ENCODE measurements at regions not wholly inside any gene's neighbourhood (a gene's known extent, or its start where the extent isn't known, plus 50 kb on each side); places are given as distances from the start of the nearest gene placed in this dataset.
A peak's percentile ranks its signal among the peaks of the same experiment; 100 is the strongest.
"Not testable (repeated sequence)": the region's sequence is repeated elsewhere in the genome, so short reads cannot be mapped to it uniquely, and the experiment has no call there.

- DNase-seq = no peak
Measured at GRCh38 chr7:110420788-110421187, 670.1 kb upstream of the LRRN3 start.

GRCh38 chr7:110421490-110422241 lies 669.3 kb upstream of the LRRN3 start:
- DNase-seq = no peak

- DNase-seq = no peak
Measured at GRCh38 chr7:110432061-110432553, 658.8 kb upstream of the LRRN3 start.

DNA sequence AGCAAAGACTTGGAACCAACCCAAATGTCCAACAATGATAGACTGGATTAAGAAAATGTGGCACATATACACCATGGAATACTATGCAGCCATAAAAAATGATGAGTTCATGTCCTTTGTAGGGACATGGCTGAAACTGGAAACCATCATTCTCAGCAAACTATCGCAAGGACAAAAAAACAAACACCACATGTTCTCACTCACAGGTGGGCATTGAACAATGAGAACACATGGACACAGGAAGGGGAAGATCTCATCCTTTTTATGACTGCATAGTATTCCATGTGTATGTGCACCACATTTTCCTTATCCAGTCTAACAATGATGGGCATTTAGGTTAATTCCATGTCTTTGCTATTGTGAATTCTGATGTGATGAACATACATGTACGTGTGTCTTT lies 652.0 kb upstream of the LRRN3 start:
- DNase-seq = not testable (repeated sequence)

DNA sequence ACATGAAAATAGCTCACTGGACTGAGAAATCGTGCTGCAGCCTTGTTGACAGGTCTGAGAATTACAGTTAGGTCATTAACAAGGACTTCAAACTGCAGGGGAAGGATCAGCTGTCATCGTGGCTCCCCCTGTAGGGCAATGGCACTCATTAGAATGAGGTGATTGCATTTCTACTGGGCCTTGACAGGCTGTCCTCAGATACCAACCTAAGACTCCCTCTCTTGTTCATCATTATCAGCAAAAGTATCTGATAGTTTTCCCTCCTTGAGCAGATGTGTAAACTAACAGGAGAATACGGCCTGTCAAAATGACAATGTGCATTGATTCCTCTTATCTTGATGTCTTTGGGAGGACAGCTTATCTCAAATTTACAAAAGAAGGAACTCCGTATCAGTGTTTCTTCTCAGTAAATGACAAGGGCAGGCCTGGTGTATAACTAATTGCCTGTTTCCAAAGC lies 648.5 kb upstream of the LRRN3 start:
- peak; percentile 12 for DNase-seq

DNA sequence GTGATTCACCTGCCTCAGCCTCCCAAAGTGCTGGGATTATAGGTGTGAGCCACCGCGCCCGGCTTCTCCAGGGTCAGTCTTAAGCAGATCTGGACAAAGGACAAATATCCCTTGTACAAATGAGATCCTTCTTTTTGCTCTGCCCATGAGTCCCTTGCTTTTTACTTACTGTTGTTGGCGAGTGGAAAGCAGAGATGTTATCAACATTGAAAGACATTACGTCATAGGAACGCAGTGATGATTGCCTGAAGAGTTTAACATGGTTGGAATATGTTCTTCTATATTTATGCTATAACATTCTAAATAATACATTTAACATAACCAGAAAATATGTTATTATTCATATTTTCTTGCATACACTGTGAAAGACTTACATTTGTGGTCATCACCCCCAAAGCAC lies 644.3 kb upstream of the LRRN3 start:
- DNase-seq = no peak

GRCh38 chr7:110448918-110449317 lies 642.0 kb upstream of the LRRN3 start:
- no peak for DNase-seq

GRCh38 chr7:110454713-110455112 lies 636.2 kb upstream of the LRRN3 start:
- no peak for DNase-seq

DNA sequence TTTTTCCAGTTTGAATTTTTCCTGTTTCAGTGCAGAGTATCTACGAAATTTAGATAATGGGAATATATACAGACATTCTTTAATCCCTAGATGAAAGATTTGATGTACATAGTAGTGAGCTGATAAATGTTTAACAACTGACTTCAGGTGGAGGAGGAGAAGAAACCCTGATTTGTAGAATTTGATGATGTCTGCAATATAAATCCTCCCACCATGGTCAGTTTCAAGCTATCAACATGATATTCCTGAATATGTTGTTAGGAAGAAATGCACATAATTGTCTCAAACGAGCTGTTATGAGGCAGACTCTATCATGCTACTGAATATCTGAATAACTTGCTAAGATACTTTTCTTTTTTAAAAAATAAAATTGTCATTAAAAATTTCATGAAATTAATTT lies 629.3 kb upstream of the LRRN3 start:
- no peak for DNase-seq

GRCh38 chr7:110470420-110470819 lies 620.5 kb upstream of the LRRN3 start:
- no peak for DNase-seq

GRCh38 chr7:110472419-110472818 lies 618.5 kb upstream of the LRRN3 start:
- DNase-seq = not testable (repeated sequence)

GRCh38 chr7:110480964-110481363 lies 610.0 kb upstream of the LRRN3 start:
- DNase-seq = no peak

- DNase-seq = no peak
Measured at GRCh38 chr7:110483553-110483952, 607.4 kb upstream of the LRRN3 start.

GRCh38 chr7:110484356-110484755 lies 606.6 kb upstream of the LRRN3 start:
- no peak for DNase-seq

DNA sequence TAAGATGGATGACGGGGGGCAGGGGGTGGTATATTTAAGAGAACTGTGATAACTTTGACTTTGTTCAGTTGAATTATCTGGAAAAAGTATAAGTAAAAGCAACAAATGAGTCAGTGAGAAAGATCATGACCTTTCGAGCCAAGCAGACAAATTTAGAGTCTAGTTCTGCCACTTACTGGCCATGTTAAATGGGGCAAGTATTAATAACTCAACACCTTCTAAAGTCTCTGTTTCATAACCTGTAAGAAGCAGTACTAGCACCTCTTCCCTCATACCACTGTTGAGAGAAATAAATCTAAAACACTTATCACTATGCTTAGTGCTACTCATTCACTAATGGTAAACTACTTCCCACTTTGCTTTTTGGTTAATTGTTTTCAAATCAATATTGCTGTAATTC lies 604.4 kb upstream of the LRRN3 start:
- no peak for DNase-seq

- no peak for DNase-seq
Measured at GRCh38 chr7:110502888-110503465, 588.0 kb upstream of the LRRN3 start.

DNA sequence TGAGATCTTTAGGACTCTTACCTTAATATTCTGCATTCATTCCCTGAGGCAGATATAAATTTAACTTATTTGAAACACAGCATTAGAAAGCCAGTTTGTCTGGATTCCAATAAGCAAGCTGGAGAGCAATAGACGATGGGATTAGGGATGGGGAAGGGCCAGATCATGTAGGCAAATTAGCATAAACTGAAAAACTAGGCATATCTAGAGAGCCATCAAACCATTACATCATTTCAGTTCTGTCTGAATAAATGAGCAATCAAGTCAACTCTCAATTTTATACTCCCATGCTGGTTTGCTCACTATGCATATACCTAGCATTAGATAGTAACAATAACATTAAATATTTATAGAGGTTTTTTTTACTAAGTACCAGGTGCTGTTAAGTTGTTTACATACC lies 583.6 kb upstream of the LRRN3 start:
- DNase-seq = no peak

- no peak for DNase-seq
Measured at GRCh38 chr7:110507832-110508231, 583.1 kb upstream of the LRRN3 start.

DNA sequence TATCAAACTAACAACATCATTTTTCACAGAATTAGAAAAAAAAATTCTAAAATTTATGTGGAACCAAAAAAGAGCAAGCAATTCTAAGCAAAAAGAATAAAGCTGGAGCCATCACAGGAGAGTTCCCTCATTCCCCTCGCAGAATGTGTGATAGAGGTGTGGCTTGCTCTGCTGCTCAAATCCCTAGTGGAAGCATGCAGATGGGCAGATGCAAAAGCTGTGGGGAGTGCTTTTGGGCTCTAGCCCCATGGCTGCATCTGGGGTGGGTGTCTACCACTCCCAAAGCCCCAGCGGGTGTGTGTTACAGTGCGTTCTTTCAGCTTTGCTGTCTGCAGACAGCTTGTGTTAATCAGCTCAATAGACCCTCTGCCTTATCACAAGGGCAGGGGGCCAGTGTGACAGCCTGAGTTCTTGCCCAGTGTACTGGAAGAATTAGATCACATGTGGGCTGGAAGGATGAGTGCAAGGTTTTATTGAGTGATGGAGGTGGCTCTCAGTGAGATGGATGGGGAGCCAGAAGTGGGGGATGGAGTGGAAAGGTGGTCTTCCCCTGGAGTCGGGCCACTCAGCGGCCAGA lies 575.9 kb upstream of the LRRN3 start:
- not testable (repeated sequence) for DNase-seq

- DNase-seq = no peak
Measured at GRCh38 chr7:110519851-110520250, 571.1 kb upstream of the LRRN3 start.

DNA sequence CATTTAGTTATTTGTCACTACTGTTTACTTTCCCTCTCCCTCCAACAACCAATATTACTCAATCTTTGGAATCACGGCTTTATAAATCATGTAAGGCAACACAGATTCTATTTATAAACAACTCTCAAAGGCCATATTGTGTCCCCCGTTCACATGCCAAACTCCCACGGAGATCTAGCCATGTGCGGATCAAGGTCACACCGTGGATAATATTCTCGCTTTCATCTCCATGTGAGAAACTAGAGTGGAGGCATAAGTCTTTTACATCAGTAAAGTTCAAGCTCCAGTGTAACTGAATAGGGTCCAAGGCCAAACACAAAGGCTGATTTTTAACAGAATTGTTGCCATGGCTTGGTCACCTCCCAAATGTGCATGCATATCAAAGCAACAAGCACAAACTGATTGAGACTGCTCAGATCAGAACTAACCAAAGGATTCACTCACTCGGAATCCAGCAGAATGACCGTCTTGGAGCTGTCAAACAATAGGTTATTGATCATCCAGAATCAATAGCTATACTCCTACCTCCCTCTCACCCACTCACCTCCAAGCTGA lies 569.5 kb upstream of the LRRN3 start:
- no peak for DNase-seq

DNA sequence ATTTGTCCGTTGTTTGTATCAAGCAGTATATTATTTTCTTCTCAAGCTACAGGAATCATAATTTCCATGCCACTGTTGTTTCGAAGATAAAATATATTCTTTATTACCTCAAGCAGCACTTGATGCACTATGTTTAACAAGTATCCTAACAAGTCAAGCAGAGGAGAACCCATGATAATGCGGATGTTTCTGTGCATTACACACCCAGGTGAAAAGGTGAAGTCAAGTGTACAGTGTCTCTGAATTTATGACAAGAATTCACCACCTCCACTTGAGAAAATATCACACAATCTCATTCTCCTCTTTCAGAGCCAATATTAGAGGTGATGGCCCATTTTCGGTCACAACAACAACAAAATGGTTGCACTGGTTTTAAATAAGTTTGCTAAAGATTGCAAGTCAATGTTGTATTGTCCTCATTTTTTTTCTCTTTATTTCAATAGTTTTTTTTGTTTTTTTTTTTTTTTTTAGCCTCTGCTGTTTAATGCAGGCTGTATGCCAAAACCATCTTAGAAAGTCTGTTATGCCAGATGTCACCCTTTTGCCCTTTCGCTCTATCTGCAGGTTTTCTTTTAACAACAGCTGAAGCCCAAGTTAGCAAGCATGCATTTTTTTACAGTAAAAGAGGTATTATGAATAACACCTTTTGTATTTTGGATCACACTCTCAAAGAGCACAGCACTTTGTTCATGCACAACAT lies 568.7 kb upstream of the LRRN3 start:
- DNase-seq = no peak

DNA sequence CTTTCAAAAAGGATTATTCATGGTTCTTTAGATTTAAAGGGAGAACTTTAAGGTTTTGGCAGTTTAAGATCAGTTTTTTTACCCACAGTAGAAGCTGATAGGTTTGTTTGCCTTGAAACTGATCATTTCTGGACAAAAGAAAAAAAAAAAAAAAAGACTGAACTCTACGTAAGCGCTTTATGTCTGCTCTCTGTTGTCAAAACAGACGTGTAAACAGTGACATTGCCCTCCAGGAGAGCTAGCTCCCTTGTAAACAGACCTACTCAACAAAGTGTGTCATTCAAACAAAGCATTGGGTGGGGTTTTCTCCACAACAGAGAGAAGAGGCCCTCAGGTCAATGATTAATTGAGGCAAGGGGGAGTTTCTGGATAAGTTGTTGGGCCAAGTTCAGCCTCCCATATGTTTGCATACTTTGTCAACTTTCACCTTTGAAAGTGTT lies 568.1 kb upstream of the LRRN3 start:
- DNase-seq = no peak

Data from activated CD4-positive, alpha-beta T cell treated with anti-CD3 and anti-CD28 coated beads, Interleukin-2, amount 50 U/mL, for 16 hours (primary cell).